ENCODE measurements at regions not wholly inside any gene's neighbourhood (a gene's known extent, or its start where the extent isn't known, plus 50 kb on each side); places are given as distances from the start of the nearest gene placed in this dataset.

DNA sequence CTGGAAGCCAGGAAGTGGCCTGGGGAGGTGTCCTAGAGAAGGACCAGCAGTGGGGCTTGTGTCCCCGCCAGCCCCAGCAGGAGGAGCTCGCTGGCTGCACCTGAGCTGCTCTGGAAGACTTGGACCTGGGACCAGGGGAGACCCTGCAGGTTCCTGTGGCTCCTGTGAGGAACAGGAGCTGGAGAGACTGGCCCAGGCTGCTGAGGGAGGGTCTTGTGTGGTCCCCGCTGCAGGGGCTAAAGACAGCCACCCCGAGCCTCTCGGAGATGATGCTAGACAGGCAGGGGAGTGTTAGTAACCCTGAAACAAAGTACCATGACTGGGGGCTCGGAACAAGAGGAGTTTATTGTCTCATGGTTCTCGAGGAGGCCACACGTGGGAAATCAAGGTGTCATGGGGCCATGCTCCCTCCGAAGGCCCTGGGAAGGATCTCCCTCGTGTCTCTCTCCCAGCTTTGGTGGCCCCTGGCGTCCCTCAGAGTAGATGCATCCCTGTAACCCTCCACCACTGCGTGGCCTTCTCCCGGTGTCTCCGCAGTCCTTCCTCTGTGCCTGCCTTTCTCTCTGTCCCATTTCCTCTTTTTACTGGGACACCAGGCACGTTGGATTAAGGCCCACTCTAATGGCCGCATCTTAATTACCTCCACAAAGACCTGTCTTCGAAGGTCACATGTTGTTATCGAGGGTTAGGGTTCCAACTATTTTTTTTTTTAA lies 348.4 kb downstream of the GLRX3 start:
- Histone ChIP-seq H3K27me3 (no peaks in the 10 kb centered on the region), H3K4me1 (no peaks in the 10 kb centered on the region), H3K4me3 (no peak overlapping the region), H3K36me3 (no peaks in the 10 kb centered on the region), H3K27ac (no peak overlapping the region), H3K9me3 (no peaks in the 10 kb centered on the region)
- TF ChIP-seq, protein P1, sequence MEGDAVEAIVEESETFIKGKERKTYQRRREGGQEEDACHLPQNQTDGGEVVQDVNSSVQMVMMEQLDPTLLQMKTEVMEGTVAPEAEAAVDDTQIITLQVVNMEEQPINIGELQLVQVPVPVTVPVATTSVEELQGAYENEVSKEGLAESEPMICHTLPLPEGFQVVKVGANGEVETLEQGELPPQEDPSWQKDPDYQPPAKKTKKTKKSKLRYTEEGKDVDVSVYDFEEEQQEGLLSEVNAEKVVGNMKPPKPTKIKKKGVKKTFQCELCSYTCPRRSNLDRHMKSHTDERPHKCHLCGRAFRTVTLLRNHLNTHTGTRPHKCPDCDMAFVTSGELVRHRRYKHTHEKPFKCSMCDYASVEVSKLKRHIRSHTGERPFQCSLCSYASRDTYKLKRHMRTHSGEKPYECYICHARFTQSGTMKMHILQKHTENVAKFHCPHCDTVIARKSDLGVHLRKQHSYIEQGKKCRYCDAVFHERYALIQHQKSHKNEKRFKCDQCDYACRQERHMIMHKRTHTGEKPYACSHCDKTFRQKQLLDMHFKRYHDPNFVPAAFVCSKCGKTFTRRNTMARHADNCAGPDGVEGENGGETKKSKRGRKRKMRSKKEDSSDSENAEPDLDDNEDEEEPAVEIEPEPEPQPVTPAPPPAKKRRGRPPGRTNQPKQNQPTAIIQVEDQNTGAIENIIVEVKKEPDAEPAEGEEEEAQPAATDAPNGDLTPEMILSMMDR (IDR thresholded peaks at IDR 0.05) = no peak
- no peak for TF ChIP-seq POLR2A (IDR thresholded peaks at IDR 0.05)
- DNase-seq = no peak
- intact Hi-C loops (cut with DNase I; ENCODE audit: low total_unique reads) = no loop called here

GRCh38 chr10:130485236-130485957 lies 349.2 kb downstream of the GLRX3 start:
- Histone ChIP-seq H3K27me3 (no peaks in the 10 kb centered on the region), H3K4me1 (no peaks in the 10 kb centered on the region), H3K36me3 (no peaks in the 10 kb centered on the region), H3K27ac (no peak overlapping the region), H3K9me3 (no peaks in the 10 kb centered on the region), H3K4me3 (no peak overlapping the region)
- TF ChIP-seq POLR2A (IDR thresholded peaks at IDR 0.05) = no peak
- TF ChIP-seq, protein P1 (IDR thresholded peaks at IDR 0.05) = no peak
- intact Hi-C loops (cut with DNase I; ENCODE audit: low total_unique reads) = no loop called here
- DNase-seq = no peak

GRCh38 chr10:130485958-130486895 lies 350.0 kb downstream of the GLRX3 start:
- no peak overlapping the region for H3K4me3 ChIP-seq

DNA sequence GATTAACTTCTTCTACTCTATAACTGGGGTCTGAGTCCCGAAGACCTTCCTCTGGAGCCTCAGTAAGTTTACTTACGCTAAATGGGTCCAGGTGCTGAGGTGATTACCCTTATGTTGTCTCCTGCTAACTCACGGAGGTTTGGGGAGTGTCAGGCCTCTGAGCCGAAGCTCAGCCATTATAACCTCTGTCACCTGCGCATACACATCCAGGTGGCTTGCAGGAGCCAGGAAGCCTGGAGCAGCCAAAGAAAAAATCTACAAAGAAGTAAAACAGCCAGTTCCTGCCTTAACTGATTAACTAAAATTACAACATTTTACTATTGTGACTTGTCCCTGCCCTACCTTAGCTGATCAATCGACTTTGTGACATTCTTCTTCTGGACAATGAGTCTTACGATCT lies 350.7 kb downstream of the GLRX3 start:
- Histone ChIP-seq H3K27ac (no peak overlapping the region), H3K4me1 (no peaks in the 10 kb centered on the region), H3K4me3 (no peak overlapping the region), H3K36me3 (no peaks in the 10 kb centered on the region), H3K27me3 (no peaks in the 10 kb centered on the region), H3K9me3 (no peaks in the 10 kb centered on the region)
- intact Hi-C loops (cut with DNase I; ENCODE audit: low total_unique reads) = no loop called here
- DNase-seq = no peak
- TF ChIP-seq, protein P1 (IDR thresholded peaks at IDR 0.05) = no peak
- no peak for TF ChIP-seq POLR2A (IDR thresholded peaks at IDR 0.05)

More at GRCh38 chr10:130485958-130486895, 350.0 kb downstream of the GLRX3 start:
- H3K27ac ChIP-seq = no peak overlapping the region
- H3K9me3 ChIP-seq = no peaks in the 10 kb centered on the region
- no peak for DNase-seq
- intact Hi-C loops (cut with DNase I; ENCODE audit: low total_unique reads) = no loop called here
- H3K4me1 ChIP-seq = no peaks in the 10 kb centered on the region
- TF ChIP-seq, protein P1 (IDR thresholded peaks at IDR 0.05) = no peak
- TF ChIP-seq POLR2A (IDR thresholded peaks at IDR 0.05) = no peak
- no peaks in the 10 kb centered on the region for H3K36me3 ChIP-seq
- H3K27me3 ChIP-seq = no peaks in the 10 kb centered on the region
